ENCODE measurements at regions not wholly inside any gene's neighbourhood (a gene's known extent, or its start where the extent isn't known, plus 50 kb on each side); places are given as distances from the start of the nearest gene placed in this dataset.

DNA sequence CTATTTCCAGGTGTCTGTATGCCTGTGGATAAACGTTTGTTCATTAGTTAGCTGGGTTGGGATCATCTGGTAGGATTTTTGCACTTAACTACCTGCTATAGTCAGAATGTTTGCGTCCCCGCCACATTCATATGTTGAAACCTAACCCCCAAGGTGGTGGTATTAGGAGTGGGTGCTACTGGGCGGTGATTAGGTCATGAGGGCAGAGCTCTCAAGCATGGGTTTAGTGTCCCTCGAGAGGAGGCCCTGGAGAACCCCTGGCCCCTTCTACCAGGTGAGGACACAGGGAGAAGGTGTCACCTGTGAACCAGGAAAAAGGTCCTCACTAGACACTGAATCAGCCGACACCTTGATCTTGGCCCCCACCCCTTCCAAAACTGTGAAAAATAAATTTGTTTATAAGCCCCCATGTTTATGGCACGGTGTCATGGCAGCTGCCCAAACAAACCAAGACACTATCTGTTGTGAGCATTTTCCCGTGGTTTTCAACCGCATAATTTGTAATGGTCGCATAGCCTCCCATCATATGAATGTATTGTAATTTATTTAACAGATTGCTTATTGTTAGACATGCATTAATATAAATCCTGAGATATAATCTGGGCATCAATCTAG is 92.7 kb upstream of the TRIM2 start:
- H3K9me3 ChIP-seq = no peaks in the 10 kb centered on the region
- H3K4me3 ChIP-seq = no peak overlapping the region
- no peak overlapping the region for H3K27ac ChIP-seq
- intact Hi-C loops (cut with DNase I) = no loop called here
- TF ChIP-seq, protein P1, sequence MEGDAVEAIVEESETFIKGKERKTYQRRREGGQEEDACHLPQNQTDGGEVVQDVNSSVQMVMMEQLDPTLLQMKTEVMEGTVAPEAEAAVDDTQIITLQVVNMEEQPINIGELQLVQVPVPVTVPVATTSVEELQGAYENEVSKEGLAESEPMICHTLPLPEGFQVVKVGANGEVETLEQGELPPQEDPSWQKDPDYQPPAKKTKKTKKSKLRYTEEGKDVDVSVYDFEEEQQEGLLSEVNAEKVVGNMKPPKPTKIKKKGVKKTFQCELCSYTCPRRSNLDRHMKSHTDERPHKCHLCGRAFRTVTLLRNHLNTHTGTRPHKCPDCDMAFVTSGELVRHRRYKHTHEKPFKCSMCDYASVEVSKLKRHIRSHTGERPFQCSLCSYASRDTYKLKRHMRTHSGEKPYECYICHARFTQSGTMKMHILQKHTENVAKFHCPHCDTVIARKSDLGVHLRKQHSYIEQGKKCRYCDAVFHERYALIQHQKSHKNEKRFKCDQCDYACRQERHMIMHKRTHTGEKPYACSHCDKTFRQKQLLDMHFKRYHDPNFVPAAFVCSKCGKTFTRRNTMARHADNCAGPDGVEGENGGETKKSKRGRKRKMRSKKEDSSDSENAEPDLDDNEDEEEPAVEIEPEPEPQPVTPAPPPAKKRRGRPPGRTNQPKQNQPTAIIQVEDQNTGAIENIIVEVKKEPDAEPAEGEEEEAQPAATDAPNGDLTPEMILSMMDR (IDR thresholded peaks at IDR 0.05) = no peak
- ATAC-seq (no peak), DNase-seq (no peak)
- H3K36me3 ChIP-seq = no peaks in the 10 kb centered on the region
- no peaks in the 10 kb centered on the region for H3K27me3 ChIP-seq
- H3K4me1 ChIP-seq = peaks cover 3 to 16% of the 10 kb centered on the region in 2 donors

DNA sequence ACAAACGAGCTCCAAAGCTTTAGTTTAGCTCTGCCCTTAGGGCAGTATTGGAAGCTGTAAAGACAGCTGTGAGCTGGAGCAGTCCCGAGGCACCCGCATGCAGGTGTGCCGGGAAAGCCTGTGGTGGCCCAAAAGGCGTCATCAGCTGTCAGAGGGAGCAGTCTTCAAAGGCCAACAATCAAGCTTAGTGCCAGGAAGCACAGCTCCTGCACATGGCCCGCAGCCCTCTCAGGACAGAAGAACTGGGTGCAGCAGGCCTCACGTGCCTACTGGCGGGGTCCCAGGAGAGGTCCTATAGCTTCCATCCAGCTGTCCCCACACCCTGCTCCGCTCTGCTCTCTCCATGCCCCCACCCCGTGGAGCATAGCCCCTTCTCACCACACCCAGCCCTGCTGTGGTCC is 92.2 kb upstream of the TRIM2 start:
- DNase-seq (no peak), ATAC-seq (no peak)
- Histone ChIP-seq H3K4me1 (peaks cover 3 to 17% of the 10 kb centered on the region in 2 donors), H3K27ac (no peak overlapping the region), H3K4me3 (no peak overlapping the region), H3K27me3 (no peaks in the 10 kb centered on the region), H3K36me3 (no peaks in the 10 kb centered on the region), H3K9me3 (no peaks in the 10 kb centered on the region)
- intact Hi-C loops (cut with DNase I) = no loop called here
- TF ChIP-seq, protein P1 (IDR thresholded peaks at IDR 0.05) = no peak

DNA sequence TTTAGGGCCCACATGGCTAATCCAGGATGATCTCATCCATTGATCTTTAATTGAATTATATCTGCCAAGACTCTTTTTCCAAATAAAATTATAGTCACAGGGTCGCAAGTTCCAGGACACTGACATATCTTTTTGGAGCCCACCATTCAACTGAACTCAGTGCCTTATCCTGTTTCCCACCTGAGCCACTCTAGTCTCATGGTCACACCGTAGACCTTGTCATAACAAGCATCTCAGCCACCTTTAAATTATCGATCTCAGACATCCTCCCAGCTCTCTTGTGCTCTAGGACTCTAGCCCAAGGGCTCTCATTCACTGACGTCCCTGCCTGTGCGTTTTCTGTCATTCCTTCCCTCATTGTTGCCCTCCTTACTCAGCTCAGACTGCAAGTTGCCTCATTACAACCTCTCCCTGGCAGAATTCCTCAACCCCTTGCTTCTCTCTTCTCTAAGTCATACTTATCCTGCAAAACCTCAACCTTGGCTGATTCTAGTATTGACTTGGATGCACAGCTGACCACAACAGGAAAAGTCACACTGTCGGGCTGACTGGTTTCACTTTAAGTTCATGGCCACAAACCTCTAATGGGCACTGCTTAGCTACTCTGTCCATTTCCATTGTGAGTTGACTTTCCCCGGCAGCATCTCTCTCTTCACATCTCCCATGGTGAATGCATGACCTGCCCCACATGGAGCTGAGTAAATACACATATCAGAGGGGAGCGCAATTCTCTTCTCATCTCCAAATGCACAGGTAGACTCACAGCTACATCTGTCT is 91.0 kb upstream of the TRIM2 start:
- H3K27ac ChIP-seq = no peak overlapping the region
- no peak for ATAC-seq

DNA sequence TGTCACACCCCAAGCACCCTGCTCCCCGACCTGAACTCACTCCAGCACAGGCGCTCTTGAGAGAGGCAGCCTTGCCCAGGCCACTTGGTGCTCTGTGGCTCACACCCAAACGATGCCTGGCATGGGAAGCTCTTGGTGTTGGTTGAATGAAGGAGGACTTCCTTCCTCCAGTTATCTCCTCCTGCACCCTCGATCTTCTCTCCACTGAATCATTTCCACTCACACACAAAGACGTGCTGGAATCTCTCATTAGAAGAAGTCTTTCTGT is 90.5 kb upstream of the TRIM2 start:
- Histone ChIP-seq H3K9me3 (no peaks in the 10 kb centered on the region), H3K4me1 (peaks cover 3 to 17% of the 10 kb centered on the region in 2 donors), H3K27ac (no peak overlapping the region), H3K27me3 (no peaks in the 10 kb centered on the region), H3K4me3 (no peak overlapping the region), H3K36me3 (no peaks in the 10 kb centered on the region)
- TF ChIP-seq, protein P1 (IDR thresholded peaks at IDR 0.05) = no peak
- DNase-seq = no peak
- no peak for ATAC-seq
- intact Hi-C loops (cut with DNase I) = no loop called here

More for the DNA sequence above, 91.0 kb upstream of the TRIM2 start:
- H3K4me1 ChIP-seq = peaks cover 3 to 17% of the 10 kb centered on the region in 2 donors
- DNase-seq = no peak
- H3K4me3 ChIP-seq = no peak overlapping the region
- TF ChIP-seq, protein P1 (IDR thresholded peaks at IDR 0.05) = no peak
- H3K27me3 ChIP-seq = no peaks in the 10 kb centered on the region
- no peaks in the 10 kb centered on the region for H3K36me3 ChIP-seq
- intact Hi-C loops (cut with DNase I) = no loop called here
- H3K9me3 ChIP-seq = no peaks in the 10 kb centered on the region

DNA sequence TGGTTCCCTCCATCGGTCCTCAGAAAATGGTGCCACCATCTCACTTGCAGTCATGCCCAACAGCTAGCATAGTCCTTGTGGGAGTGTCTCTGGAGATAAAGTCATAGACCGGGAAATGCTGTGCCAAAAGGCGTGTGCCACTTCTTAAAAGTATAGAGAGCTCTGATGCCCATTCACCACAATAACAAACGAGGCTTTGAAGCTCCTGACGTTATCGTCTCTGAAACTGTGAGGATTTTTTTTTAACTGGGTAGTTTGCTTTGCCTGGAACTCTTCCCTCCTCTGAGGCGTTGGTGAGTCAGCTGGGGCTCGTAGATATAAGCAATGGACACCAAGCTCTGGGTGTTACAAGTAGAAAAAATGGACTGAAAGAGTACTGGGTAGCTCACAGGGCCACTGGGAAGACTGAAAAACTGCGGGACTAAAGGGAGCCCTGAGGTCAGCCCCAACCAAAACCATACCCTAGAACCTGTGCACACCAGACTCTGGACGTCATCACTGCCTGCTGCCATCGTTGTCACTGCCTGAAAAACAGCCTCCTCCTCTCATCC is 89.4 kb upstream of the TRIM2 start:
- peaks cover 3 to 17% of the 10 kb centered on the region in 2 donors for H3K4me1 ChIP-seq
- intact Hi-C loops (cut with DNase I) = no loop called here
- H3K9me3 ChIP-seq = no peaks in the 10 kb centered on the region
- H3K36me3 ChIP-seq = no peaks in the 10 kb centered on the region
- TF ChIP-seq, protein P1 (IDR thresholded peaks at IDR 0.05) = no peak
- peak overlapping the region; percentile 58 to 76 for H3K27ac ChIP-seq
- DNase-seq (no peak), ATAC-seq (peak; percentile 67)
- H3K4me3 ChIP-seq = no peak overlapping the region
- H3K27me3 ChIP-seq = no peaks in the 10 kb centered on the region

Data from left lung (tissue), 4 donors.